COLO668 (cell line): ENCODE measurements at regions not wholly inside any gene's neighbourhood (a gene's known extent, or its start where the extent isn't known, plus 50 kb on each side); places are given as distances from the start of the nearest gene placed in this dataset.
A peak's percentile ranks its signal among the peaks of the same experiment; 100 is the strongest.

Experiments
- DNase-seq: peaks from one replicate; lab custom pipeline; 2025; ENCODE audit not compliant: unreplicated experiment; lab: John Stamatoyannopoulos, UW

GRCh38 chr10:3418041-3418754 lies 245.6 kb upstream of the PITRM1 start:
- DNase-seq, result no peak

GRCh38 chr10:3417096-3417495 lies 244.5 kb upstream of the PITRM1 start:
- no peak for DNase-seq

GRCh38 chr10:3415878-3416605 lies 243.5 kb upstream of the PITRM1 start:
- DNase-seq, result no peak

- no peak for DNase-seq
Observed at GRCh38 chr10:3415038-3415736, 242.6 kb upstream of the PITRM1 start.

GRCh38 chr10:3414667-3415023 lies 242.1 kb upstream of the PITRM1 start:
- no peak for DNase-seq

GRCh38 chr10:3413937-3414666 lies 241.5 kb upstream of the PITRM1 start:
- DNase-seq, result no peak

- DNase-seq, result no peak
Observed at GRCh38 chr10:3412646-3413045, 240.1 kb upstream of the PITRM1 start.

- no peak for DNase-seq
Observed at GRCh38 chr10:3412071-3412582, 239.5 kb upstream of the PITRM1 start.

- DNase-seq, result no peak
Observed at GRCh38 chr10:3411044-3411443, 238.5 kb upstream of the PITRM1 start.

GRCh38 chr10:3409928-3410327 lies 237.3 kb upstream of the PITRM1 start:
- no peak for DNase-seq

- DNase-seq, result no peak
Observed at GRCh38 chr10:3408603-3409365, 236.2 kb upstream of the PITRM1 start.

GRCh38 chr10:3407208-3407607 lies 234.6 kb upstream of the PITRM1 start:
- peak; percentile 59 for DNase-seq

GRCh38 chr10:3406556-3406955 lies 234.0 kb upstream of the PITRM1 start:
- peak; percentile 50 for DNase-seq

GRCh38 chr10:3404381-3404780 lies 231.8 kb upstream of the PITRM1 start:
- no peak for DNase-seq

- no peak for DNase-seq
Observed at GRCh38 chr10:3402187-3402751, 229.7 kb upstream of the PITRM1 start.

- no peak for DNase-seq
Observed at GRCh38 chr10:3401491-3401938, 228.9 kb upstream of the PITRM1 start.

GRCh38 chr10:3400348-3400747 lies 227.8 kb upstream of the PITRM1 start:
- no peak for DNase-seq

- no peak for DNase-seq
Observed at GRCh38 chr10:3399756-3400155, 227.2 kb upstream of the PITRM1 start.

- DNase-seq, result peak; percentile 44
Observed at GRCh38 chr10:3398825-3399646, 226.5 kb upstream of the PITRM1 start.
